ENCODE measurements at regions not wholly inside any gene's neighbourhood (a gene's known extent, or its start where the extent isn't known, plus 50 kb on each side); places are given as distances from the start of the nearest gene placed in this dataset.

GRCh38 chr6:76472858-76473257 is 400.4 kb upstream of the IMPG1 start:
- DNase-seq (ENCODE audit: low spot score) (no peak), ATAC-seq (ENCODE audit: low read depth) (no peak)
- no peak overlapping the region for H3K27ac ChIP-seq (ENCODE audit: poor library complexity, severe bottlenecking)
- no peak for TF ChIP-seq CTCF (IDR thresholded peaks at IDR 0.05; ENCODE audit: poor library complexity, severe bottlenecking)
- no peaks in the 10 kb centered on the region for H3K4me1 ChIP-seq (ENCODE audit: insufficient read depth, poor library complexity, severe bottlenecking)
- no peaks in the 10 kb centered on the region for H3K36me3 ChIP-seq (ENCODE audit: low read depth)
- H3K4me3 ChIP-seq (ENCODE audit: severe bottlenecking) = no peak overlapping the region
- no peaks in the 10 kb centered on the region for H3K9me3 ChIP-seq (ENCODE audit: severe bottlenecking)
- H3K27me3 ChIP-seq (ENCODE audit: insufficient read depth, poor library complexity, severe bottlenecking) = no peaks in the 10 kb centered on the region

GRCh38 chr6:76466286-76466685 is 393.8 kb upstream of the IMPG1 start:
- no peak for DNase-seq (ENCODE audit: low spot score)
- no peak overlapping the region for H3K4me3 ChIP-seq (ENCODE audit: severe bottlenecking)
- no peaks in the 10 kb centered on the region for H3K9me3 ChIP-seq (ENCODE audit: severe bottlenecking)
- no peak overlapping the region for H3K27ac ChIP-seq (ENCODE audit: poor library complexity, severe bottlenecking)
- H3K4me1 ChIP-seq (ENCODE audit: insufficient read depth, poor library complexity, severe bottlenecking) = no peaks in the 10 kb centered on the region
- ATAC-seq (ENCODE audit: low read depth) = no peak
- no peaks in the 10 kb centered on the region for H3K36me3 ChIP-seq (ENCODE audit: low read depth)
- TF ChIP-seq CTCF (IDR thresholded peaks at IDR 0.05; ENCODE audit: poor library complexity, severe bottlenecking) = no peak
- no peaks in the 10 kb centered on the region for H3K27me3 ChIP-seq (ENCODE audit: insufficient read depth, poor library complexity, severe bottlenecking)

GRCh38 chr6:76465410-76465809 is 392.9 kb upstream of the IMPG1 start:
- Histone ChIP-seq H3K27me3 (ENCODE audit: insufficient read depth, poor library complexity, severe bottlenecking) (no peaks in the 10 kb centered on the region), H3K9me3 (ENCODE audit: severe bottlenecking) (no peaks in the 10 kb centered on the region), H3K4me1 (ENCODE audit: insufficient read depth, poor library complexity, severe bottlenecking) (no peaks in the 10 kb centered on the region), H3K36me3 (ENCODE audit: low read depth) (no peaks in the 10 kb centered on the region), H3K27ac (ENCODE audit: poor library complexity, severe bottlenecking) (no peak overlapping the region), H3K4me3 (ENCODE audit: severe bottlenecking) (no peak overlapping the region)
- DNase-seq (ENCODE audit: low spot score) (no peak), ATAC-seq (ENCODE audit: low read depth) (no peak)
- no peak for TF ChIP-seq CTCF (IDR thresholded peaks at IDR 0.05; ENCODE audit: poor library complexity, severe bottlenecking)

- Histone ChIP-seq H3K36me3 (ENCODE audit: low read depth) (no peaks in the 10 kb centered on the region), H3K4me1 (ENCODE audit: insufficient read depth, poor library complexity, severe bottlenecking) (no peaks in the 10 kb centered on the region), H3K27ac (ENCODE audit: poor library complexity, severe bottlenecking) (no peak overlapping the region), H3K4me3 (ENCODE audit: severe bottlenecking) (no peak overlapping the region), H3K27me3 (ENCODE audit: insufficient read depth, poor library complexity, severe bottlenecking) (no peaks in the 10 kb centered on the region), H3K9me3 (ENCODE audit: severe bottlenecking) (no peaks in the 10 kb centered on the region)
- DNase-seq (ENCODE audit: low spot score) = no peak
- no peak for TF ChIP-seq CTCF (IDR thresholded peaks at IDR 0.05; ENCODE audit: poor library complexity, severe bottlenecking)
- no peak for ATAC-seq (ENCODE audit: low read depth)
These were observed 380.8 kb upstream of the IMPG1 start for GRCh38 chr6:76453270-76453669.

- H3K27me3 ChIP-seq (ENCODE audit: insufficient read depth, poor library complexity, severe bottlenecking) = no peaks in the 10 kb centered on the region
- ATAC-seq (ENCODE audit: low read depth) (no peak), DNase-seq (ENCODE audit: low spot score) (no peak)
- no peak overlapping the region for H3K27ac ChIP-seq (ENCODE audit: poor library complexity, severe bottlenecking)
- H3K4me3 ChIP-seq (ENCODE audit: severe bottlenecking) = no peak overlapping the region
- no peaks in the 10 kb centered on the region for H3K36me3 ChIP-seq (ENCODE audit: low read depth)
- no peak for TF ChIP-seq CTCF (IDR thresholded peaks at IDR 0.05; ENCODE audit: poor library complexity, severe bottlenecking)
- no peaks in the 10 kb centered on the region for H3K4me1 ChIP-seq (ENCODE audit: insufficient read depth, poor library complexity, severe bottlenecking)
- no peaks in the 10 kb centered on the region for H3K9me3 ChIP-seq (ENCODE audit: severe bottlenecking)
These were observed 379.7 kb upstream of the IMPG1 start for GRCh38 chr6:76451926-76452709.

All from RWPE2 (cell line).